ENCODE measurements at regions not wholly inside any gene's neighbourhood (a gene's known extent, or its start where the extent isn't known, plus 50 kb on each side); places are given as distances from the start of the nearest gene placed in this dataset.

DNA sequence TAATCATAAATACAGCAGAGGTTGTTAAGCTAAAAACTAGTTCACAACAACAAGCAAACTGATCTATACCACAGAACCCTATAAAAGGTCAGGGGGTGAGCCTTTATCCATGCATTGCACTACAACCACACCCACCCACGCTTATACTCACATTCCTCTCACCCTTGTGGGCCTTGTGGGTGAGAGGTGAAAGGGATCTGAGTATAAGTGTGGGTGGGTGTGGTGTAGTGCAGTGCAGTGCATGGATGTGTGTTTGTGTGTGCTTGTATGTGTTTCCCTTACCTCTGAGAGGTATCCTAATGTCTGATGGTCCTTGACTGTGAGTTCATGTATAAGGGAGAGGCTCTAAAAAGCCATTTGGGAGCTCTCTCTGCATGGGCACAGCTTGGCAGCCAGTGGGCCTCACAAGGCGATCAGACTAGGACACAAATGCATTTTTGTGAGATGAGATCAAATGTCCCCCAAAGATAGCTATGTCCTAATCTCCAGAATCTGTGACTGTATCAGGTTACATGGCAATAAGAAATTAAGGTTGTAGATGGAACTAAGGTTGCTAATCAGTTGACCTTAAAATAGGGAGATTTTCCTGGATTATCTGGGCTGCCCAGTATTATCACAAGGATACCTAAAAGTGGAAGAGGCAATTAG, 95.5 kb upstream of the DPT start:
- no peaks in the 10 kb centered on the region for H3K27me3 ChIP-seq
- H3K9me3 ChIP-seq, result no peaks in the 10 kb centered on the region
- TF ChIP-seq POLR2A (IDR thresholded peaks at IDR 0.05) (no peak), POLR2AphosphoS5 (IDR thresholded peaks at IDR 0.05; ENCODE audit: insufficient read depth in 1 of 2, low read depth in 1 of 2) (no peak)
- TF ChIP-seq, protein P1, sequence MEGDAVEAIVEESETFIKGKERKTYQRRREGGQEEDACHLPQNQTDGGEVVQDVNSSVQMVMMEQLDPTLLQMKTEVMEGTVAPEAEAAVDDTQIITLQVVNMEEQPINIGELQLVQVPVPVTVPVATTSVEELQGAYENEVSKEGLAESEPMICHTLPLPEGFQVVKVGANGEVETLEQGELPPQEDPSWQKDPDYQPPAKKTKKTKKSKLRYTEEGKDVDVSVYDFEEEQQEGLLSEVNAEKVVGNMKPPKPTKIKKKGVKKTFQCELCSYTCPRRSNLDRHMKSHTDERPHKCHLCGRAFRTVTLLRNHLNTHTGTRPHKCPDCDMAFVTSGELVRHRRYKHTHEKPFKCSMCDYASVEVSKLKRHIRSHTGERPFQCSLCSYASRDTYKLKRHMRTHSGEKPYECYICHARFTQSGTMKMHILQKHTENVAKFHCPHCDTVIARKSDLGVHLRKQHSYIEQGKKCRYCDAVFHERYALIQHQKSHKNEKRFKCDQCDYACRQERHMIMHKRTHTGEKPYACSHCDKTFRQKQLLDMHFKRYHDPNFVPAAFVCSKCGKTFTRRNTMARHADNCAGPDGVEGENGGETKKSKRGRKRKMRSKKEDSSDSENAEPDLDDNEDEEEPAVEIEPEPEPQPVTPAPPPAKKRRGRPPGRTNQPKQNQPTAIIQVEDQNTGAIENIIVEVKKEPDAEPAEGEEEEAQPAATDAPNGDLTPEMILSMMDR (IDR thresholded peaks at IDR 0.05), result no peak
- H3K4me3 ChIP-seq, result no peak overlapping the region
- no peaks in the 10 kb centered on the region for H3K4me1 ChIP-seq
- no peaks in the 10 kb centered on the region for H3K36me3 ChIP-seq
- intact Hi-C loops (cut with DNase I), result loop anchor here (5.0 kb wide), 1 partner anchor 1043 kb away; no protein-coding TSS in a partner anchor
- no peak overlapping the region for H3K27ac ChIP-seq
- DNase-seq (ENCODE audit: extremely low spot score in 2 of 2), result no peak

DNA sequence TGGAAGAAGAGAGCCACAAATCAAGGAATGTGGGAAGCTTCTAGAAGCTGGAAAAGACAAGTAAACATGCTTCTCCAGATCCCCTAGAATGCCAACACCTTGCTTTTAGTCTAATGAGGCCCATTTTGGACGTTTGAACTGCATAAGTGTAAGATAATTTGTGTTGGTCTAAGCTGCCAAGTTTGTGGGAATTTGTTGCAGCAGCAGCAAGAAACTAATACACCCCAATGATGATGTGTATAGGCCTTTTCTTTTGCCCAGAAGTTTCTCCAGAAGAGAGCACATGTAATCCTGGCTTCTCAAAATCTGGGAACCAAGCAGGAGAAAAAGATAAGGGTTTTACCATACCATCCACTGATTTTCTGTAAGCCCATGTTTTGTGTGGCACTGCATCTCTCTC, 96.1 kb upstream of the DPT start:
- intact Hi-C loops (cut with DNase I), result no loop called here
- DNase-seq (ENCODE audit: extremely low spot score in 2 of 2), result no peak
- no peak overlapping the region for H3K27ac ChIP-seq
- TF ChIP-seq POLR2A (IDR thresholded peaks at IDR 0.05), result no peak
- TF ChIP-seq POLR2AphosphoS5 (IDR thresholded peaks at IDR 0.05; ENCODE audit: insufficient read depth in 1 of 2, low read depth in 1 of 2), result no peak
- TF ChIP-seq, protein P1 (IDR thresholded peaks at IDR 0.05), result no peak
- H3K4me1 ChIP-seq, result no peaks in the 10 kb centered on the region
- no peaks in the 10 kb centered on the region for H3K27me3 ChIP-seq
- no peaks in the 10 kb centered on the region for H3K36me3 ChIP-seq
- no peak overlapping the region for H3K4me3 ChIP-seq
- H3K9me3 ChIP-seq, result no peaks in the 10 kb centered on the region

DNA sequence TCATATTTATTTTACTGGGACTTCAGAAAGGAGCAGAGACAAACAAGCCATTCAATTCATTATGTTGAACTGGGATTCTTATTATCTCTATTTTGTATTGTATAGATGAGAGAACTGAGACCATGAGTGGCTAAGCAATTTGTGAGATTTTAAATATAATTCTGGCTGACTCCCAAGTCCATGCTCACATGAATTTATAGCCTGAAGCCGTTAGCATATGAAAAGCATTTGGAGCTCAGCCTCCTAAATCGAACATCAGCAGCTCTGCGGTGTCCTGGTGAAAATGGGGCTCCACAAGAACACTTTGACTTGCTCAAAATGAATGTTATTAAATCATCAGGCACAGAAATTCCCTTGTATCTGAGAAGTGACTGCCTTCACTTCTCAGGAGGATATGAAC, 96.8 kb upstream of the DPT start:
- Histone ChIP-seq H3K4me1 (no peaks in the 10 kb centered on the region), H3K9me3 (no peaks in the 10 kb centered on the region), H3K27ac (no peak overlapping the region), H3K4me3 (no peak overlapping the region), H3K36me3 (no peaks in the 10 kb centered on the region), H3K27me3 (no peaks in the 10 kb centered on the region)
- DNase-seq (ENCODE audit: extremely low spot score in 2 of 2), result no peak
- intact Hi-C loops (cut with DNase I), result no loop called here
- TF ChIP-seq, protein P1 (IDR thresholded peaks at IDR 0.05), result no peak
- TF ChIP-seq POLR2A (IDR thresholded peaks at IDR 0.05) (no peak), POLR2AphosphoS5 (IDR thresholded peaks at IDR 0.05; ENCODE audit: insufficient read depth in 1 of 2, low read depth in 1 of 2) (no peak)

DNA sequence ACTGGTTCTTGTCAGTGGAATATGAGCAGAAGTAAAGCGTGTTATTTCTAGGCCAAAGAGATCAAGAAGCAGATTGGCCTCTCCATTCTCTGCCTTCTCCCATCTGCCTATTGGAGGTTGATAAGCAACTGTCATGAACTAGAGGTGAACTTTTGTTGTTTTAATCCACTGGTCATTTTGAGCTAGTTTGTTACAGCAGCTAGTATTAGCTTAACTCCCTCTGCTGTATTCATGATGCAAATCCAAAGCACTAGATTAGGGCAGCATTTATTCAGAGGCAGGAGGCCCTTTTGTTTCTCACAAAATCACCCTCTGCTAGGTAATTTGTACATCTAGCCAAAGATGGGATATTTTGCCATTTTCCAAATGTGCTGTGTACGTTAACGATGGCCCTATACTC, 97.3 kb upstream of the DPT start:
- TF ChIP-seq, protein P1 (IDR thresholded peaks at IDR 0.05), result no peak
- TF ChIP-seq POLR2AphosphoS5 (IDR thresholded peaks at IDR 0.05; ENCODE audit: insufficient read depth in 1 of 2, low read depth in 1 of 2), result no peak
- no peak for TF ChIP-seq POLR2A (IDR thresholded peaks at IDR 0.05)
- Histone ChIP-seq H3K4me3 (no peak overlapping the region), H3K27ac (no peak overlapping the region), H3K4me1 (no peaks in the 10 kb centered on the region), H3K27me3 (no peaks in the 10 kb centered on the region), H3K36me3 (no peaks in the 10 kb centered on the region), H3K9me3 (no peaks in the 10 kb centered on the region)
- intact Hi-C loops (cut with DNase I), result no loop called here
- no peak for DNase-seq (ENCODE audit: extremely low spot score in 2 of 2)

DNA sequence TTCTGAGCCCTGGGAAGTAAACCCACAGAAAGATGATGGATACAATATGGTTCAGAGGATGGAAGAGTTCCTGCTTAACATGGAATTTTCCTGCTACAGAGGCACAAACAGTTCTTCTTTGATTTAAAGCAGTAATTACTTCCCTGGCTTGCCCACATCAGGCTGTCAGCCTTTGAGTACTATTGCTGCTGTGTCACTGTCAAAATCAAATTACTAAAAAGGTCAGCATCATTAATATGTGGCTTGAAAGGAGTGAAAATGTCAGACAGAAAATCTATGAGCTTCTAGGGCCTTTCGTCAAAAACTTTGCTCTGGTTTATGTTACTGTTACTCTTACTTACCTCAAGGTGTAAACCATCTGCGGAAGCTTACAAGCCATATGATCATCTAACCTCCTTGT, 98.6 kb upstream of the DPT start:
- Histone ChIP-seq H3K9me3 (no peaks in the 10 kb centered on the region), H3K4me1 (no peaks in the 10 kb centered on the region), H3K4me3 (no peak overlapping the region), H3K27ac (no peak overlapping the region), H3K27me3 (no peaks in the 10 kb centered on the region), H3K36me3 (no peaks in the 10 kb centered on the region)
- DNase-seq (ENCODE audit: extremely low spot score in 2 of 2), result no peak
- intact Hi-C loops (cut with DNase I), result no loop called here
- no peak for TF ChIP-seq POLR2AphosphoS5 (IDR thresholded peaks at IDR 0.05; ENCODE audit: insufficient read depth in 1 of 2, low read depth in 1 of 2)
- TF ChIP-seq, protein P1 (IDR thresholded peaks at IDR 0.05), result no peak
